HCT116 (cell line): ENCODE measurements at regions not wholly inside any gene's neighbourhood (a gene's known extent, or its start where the extent isn't known, plus 50 kb on each side); places are given as distances from the start of the nearest gene placed in this dataset.

Source experiments
- ATAC-seq: fragments of 200-7000 bp; cut with Tn5 transposase; 2 replicates; pipeline ENCODE4 v1.9.1; 2020; ENCODE audit warnings: mild to moderate bottlenecking, moderate library complexity
- BruUV-seq: library from RNA; stranded (reverse); fragments of 400-500 nt; replicated peaks from 2 replicates; lab custom pipeline; 2021; lab: Mats Ljungman, UMichigan
- CTCF ChIA-PET: fragments of 300-600 bp; sonication (Branson Sonifier 250); formaldehyde crosslinking; loops from one replicate; lab custom pipeline; 2021; ENCODE audit warnings: antibody characterized with exemption; lab: Charles Lee
- POLR2A ChIA-PET: fragments of 300-600, 350-600 bp; sonication (Branson Sonifier 250); formaldehyde crosslinking; loops from one replicate; lab custom pipeline; 2021; ENCODE audit warnings: antibody characterized with exemption; lab: Charles Lee
- RAD21 ChIA-PET, 2 experiments: fragments of 300-600 bp; sonication (Branson Sonifier 250); formaldehyde crosslinking; loops; one replicate each; lab custom pipeline; 2023; ENCODE audit warnings: low total read pairs in 2 of 2; ENCODE audit not compliant: uncharacterized antibody in 2 of 2, unreplicated experiment in 2 of 2, low non-redundant PET in 1 of 2; lab: Charles Lee
- DNase-seq: peaks from one replicate; pipeline ENCODE4 v3.0.0-alpha.2; 2010; ENCODE audit warnings: low read depth, low spot score
- H2AFZ ChIP-seq: fragments of 200-600 bp; shearing (Covaris generic), sonication (generic); 2 replicates; pipeline ENCODE4 v1.6.1; 2017; ENCODE audit warnings: low read depth, mixed run types, mixed read lengths, antibody characterized with exemption, low read length; ENCODE audit not compliant: poor library complexity, severe bottlenecking
- H3K27ac ChIP-seq: 2 replicates; pipeline ENCODE4 v1.5.1; 2012; ENCODE audit warnings: low read depth, low read length
- H3K27me3 ChIP-seq: fragments of 200-600 bp; sonication (generic); 2 replicates; pipeline ENCODE4 v1.6.1; 2016; ENCODE audit warnings: mixed run types, low read length, mixed read lengths; ENCODE audit not compliant: insufficient read depth
- H3K36me3 ChIP-seq, 2 experiments: fragments of 200-500 bp in 1 of 2; fragments of 200-600 bp in 1 of 2; sonication (Bioruptor generic) in 1 of 2; sonication (generic) in 1 of 2; 2 replicates each; pipeline versions ENCODE4 v1.5.1 to v1.6.1; 2014 to 2016; ENCODE audit warnings: low read length in 2 of 2, inconsistent platforms in 1 of 2, mixed read lengths in 1 of 2, mixed run types in 1 of 2; ENCODE audit not compliant: insufficient read depth in 2 of 2, control insufficient read depth in 1 of 2
- H3K4me1 ChIP-seq, 2 experiments: fragments of 200-600 bp in 1 of 2; sonication (generic) in 1 of 2; 2 replicates each; pipeline versions ENCODE4 v1.5.1 to v1.6.1; 2012 to 2017; ENCODE audit warnings: low read length in 2 of 2, inconsistent platforms in 1 of 2, mild to moderate bottlenecking in 1 of 2, mixed read lengths in 1 of 2, mixed run types in 1 of 2, moderate library complexity in 1 of 2; ENCODE audit not compliant: insufficient read depth in 2 of 2, control insufficient read depth in 1 of 2
- H3K4me2 ChIP-seq: fragments of 200-600 bp; sonication (generic); 2 replicates; pipeline ENCODE4 v1.6.1; 2017; ENCODE audit warnings: mixed run types, low read length, mixed read lengths
- H3K4me3 ChIP-seq, 2 experiments: fragments of 200-600 bp in 1 of 2; sonication (generic) in 1 of 2; replicated peaks in 1 of 2; 2 replicates each; pipeline ENCODE4 v1.5.1; 2011 to 2016; ENCODE audit warnings: low read length in 2 of 2, control low read depth in 1 of 2, low read depth in 1 of 2, mild to moderate bottlenecking in 1 of 2, mixed read lengths in 1 of 2, mixed run types in 1 of 2
- H3K79me2 ChIP-seq: fragments of 200-600 bp; sonication (generic); 2 replicates; pipeline ENCODE4 v1.6.1; 2017; ENCODE audit warnings: mild to moderate bottlenecking, mixed run types, low read length, moderate library complexity, mixed read lengths; ENCODE audit not compliant: insufficient read depth
- H3K9ac ChIP-seq: fragments of 200-600 bp; sonication (generic); 2 replicates; pipeline ENCODE4 v1.6.1; 2016; ENCODE audit warnings: low read length, mixed read lengths
- H3K9me2 ChIP-seq: fragments of 200-600 bp; sonication (generic), shearing (Covaris generic); 2 replicates; pipeline ENCODE4 v1.6.1; 2017; ENCODE audit warnings: mixed run types, mild to moderate bottlenecking, moderate library complexity; ENCODE audit not compliant: insufficient read depth
- H3K9me3 ChIP-seq, 2 experiments: fragments of 200-500 bp in 1 of 2; fragments of 200-600 bp in 1 of 2; sonication (Bioruptor generic) in 1 of 2; sonication (generic) in 1 of 2; 2 replicates each; pipeline ENCODE4 v1.6.1; 2014 to 2017; ENCODE audit warnings: low read length in 2 of 2, mixed read lengths in 2 of 2, inconsistent platforms in 1 of 2, low read depth in 1 of 2, mild to moderate bottlenecking in 1 of 2, mixed run types in 1 of 2, moderate library complexity in 1 of 2; ENCODE audit not compliant: control insufficient read depth in 1 of 2, insufficient read depth in 1 of 2
- H4K20me1 ChIP-seq: fragments of 200-600 bp; sonication (generic), shearing (Covaris generic); 2 replicates; pipeline ENCODE4 v1.6.1; 2017; ENCODE audit warnings: mixed run types, mild to moderate bottlenecking, moderate library complexity; ENCODE audit not compliant: insufficient read depth
- ATF3 ChIP-seq: IDR thresholded peaks from 2 replicates; pipeline ENCODE4 v1.6.1; 2012
- CBX3 ChIP-seq: IDR thresholded peaks from 2 replicates; pipeline ENCODE4 v1.6.1; 2012; ENCODE audit warnings: low read depth
- CEBPB ChIP-seq: IDR thresholded peaks from 2 replicates; pipeline ENCODE4 v1.6.1; 2012; ENCODE audit warnings: low read depth
- EGR1 ChIP-seq: IDR thresholded peaks from 2 replicates; pipeline ENCODE4 v1.6.1; 2012; ENCODE audit warnings: low read depth
- EZH2phosphoT487 ChIP-seq: fragments of 200-600 bp; IDR thresholded peaks from 2 replicates; pipeline ENCODE4 v1.6.1; 2018; ENCODE audit warnings: antibody characterized with exemption, borderline replicate concordance
- POLR2AphosphoS5 ChIP-seq: IDR thresholded peaks from 2 replicates; pipeline ENCODE4 v1.6.1; 2011; ENCODE audit warnings: mild to moderate bottlenecking, low read depth, low read length, moderate library complexity
- RAD21 ChIP-seq: IDR thresholded peaks from 2 replicates; pipeline ENCODE4 v1.6.1; 2012; ENCODE audit warnings: low read depth, mild to moderate bottlenecking
- SIN3A ChIP-seq: IDR thresholded peaks from 2 replicates; pipeline ENCODE4 v1.6.1; 2012; ENCODE audit warnings: low read depth
- SP1 ChIP-seq: IDR thresholded peaks from 2 replicates; pipeline ENCODE4 v1.6.1; 2012; ENCODE audit warnings: low read depth
- TCF7L2 ChIP-seq: IDR thresholded peaks from 2 replicates; pipeline ENCODE4 v1.7.0; 2011; ENCODE audit warnings: borderline replicate concordance, inconsistent platforms; ENCODE audit not compliant: insufficient read depth, insufficient read length; ENCODE audit errors: extremely low read depth
- YY1 ChIP-seq: IDR thresholded peaks from 2 replicates; pipeline ENCODE4 v1.6.1; 2011; ENCODE audit warnings: low read length, low read depth, moderate library complexity, mild to moderate bottlenecking; ENCODE audit not compliant: insufficient replicate concordance; ENCODE audit errors: extremely low read depth
- intact Hi-C: fragments of 100-400 bp; cut with micrococcal nuclease; formaldehyde crosslinking; loops from 2 replicates; pipeline ENCODE4 v1.10.0; 2022
- TF ChIP-seq, protein P1 (sequence below), 3 experiments: fragments of 200-600 bp in 1 of 3; sonication (generic) in 1 of 3; IDR thresholded peaks in 2 of 3; conservative IDR thresholded peaks in 1 of 3; 2 replicates each; pipeline ENCODE4 v1.5.1; 2012 to 2017; ENCODE audit warnings: low read depth in 2 of 3, low read length in 2 of 3, antibody characterized with exemption in 1 of 3, borderline replicate concordance in 1 of 3, control low read depth in 1 of 3, mild to moderate bottlenecking in 1 of 3, mixed read lengths in 1 of 3, mixed run types in 1 of 3, moderate library complexity in 1 of 3; ENCODE audit not compliant: insufficient read depth in 1 of 3
- TF ChIP-seq, protein P2 (sequence below): IDR thresholded peaks from 2 replicates; pipeline ENCODE4 v1.6.1; 2012; ENCODE audit warnings: low read depth

DNA sequence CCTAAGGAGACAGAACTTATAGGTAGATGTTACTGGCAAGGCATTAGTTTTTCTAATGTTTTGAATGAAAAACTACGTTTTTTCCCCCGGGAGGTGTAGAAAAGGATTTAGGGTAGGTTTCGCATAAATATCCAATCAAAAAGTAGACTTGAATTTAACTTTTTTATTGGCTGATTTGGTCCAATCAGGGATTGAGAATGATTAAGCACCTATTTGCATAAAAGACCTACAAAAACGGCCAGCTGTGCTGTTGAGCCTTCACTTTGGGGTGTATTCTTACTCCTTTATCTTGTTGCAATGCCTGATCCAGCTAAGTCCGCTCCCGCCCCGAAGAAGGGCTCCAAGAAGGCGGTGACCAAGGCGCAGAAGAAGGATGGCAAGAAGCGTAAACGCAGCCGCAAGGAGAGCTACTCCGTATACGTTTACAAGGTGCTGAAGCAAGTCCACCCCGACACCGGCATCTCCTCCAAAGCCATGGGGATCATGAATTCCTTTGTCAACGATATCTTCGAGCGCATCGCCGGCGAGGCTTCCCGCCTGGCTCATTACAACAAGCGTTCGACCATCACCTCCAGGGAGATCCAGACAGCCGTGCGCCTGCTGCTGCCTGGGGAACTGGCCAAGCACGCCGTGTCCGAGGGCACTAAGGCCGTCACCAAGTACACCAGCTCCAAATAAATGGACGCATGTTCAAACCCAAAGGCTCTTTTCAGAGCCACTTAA, 113.5 kb upstream of the BTN3A2 start:
- no peaks in the 10 kb centered on the region for H4K20me1 ChIP-seq

More for the DNA sequence above, 113.5 kb upstream of the BTN3A2 start:
- Histone ChIP-seq H3K27me3 (no peaks in the 10 kb centered on the region), H3K4me2 (no peak overlapping the region), H3K79me2 (no peaks in the 10 kb centered on the region), H3K27ac (no peak overlapping the region), H3K36me3 (no peaks in the 10 kb centered on the region), H3K9me3 (no peaks in the 10 kb centered on the region), H3K9me2 (no peaks in the 10 kb centered on the region)
- no TSS peak for BruUV-seq
- POLR2A ChIA-PET, result no interaction called here
- CTCF ChIA-PET, result interaction anchor here (1.0 kb wide), 1 partner anchor 9 kb away, joined by 3 read pairs; no protein-coding TSS in a partner anchor
- intact Hi-C loops, result no loop called here
- no peak for ATAC-seq
- TF ChIP-seq POLR2AphosphoS5 (no peak), EZH2phosphoT487 (no peak), CBX3 (no peak), RAD21 (no peak), TCF7L2 (no peak), SP1 (no peak), ATF3 (no peak), CEBPB (no peak), SIN3A (no peak), EGR1 (no peak), YY1 (no peak)
- TF ChIP-seq, protein P1, sequence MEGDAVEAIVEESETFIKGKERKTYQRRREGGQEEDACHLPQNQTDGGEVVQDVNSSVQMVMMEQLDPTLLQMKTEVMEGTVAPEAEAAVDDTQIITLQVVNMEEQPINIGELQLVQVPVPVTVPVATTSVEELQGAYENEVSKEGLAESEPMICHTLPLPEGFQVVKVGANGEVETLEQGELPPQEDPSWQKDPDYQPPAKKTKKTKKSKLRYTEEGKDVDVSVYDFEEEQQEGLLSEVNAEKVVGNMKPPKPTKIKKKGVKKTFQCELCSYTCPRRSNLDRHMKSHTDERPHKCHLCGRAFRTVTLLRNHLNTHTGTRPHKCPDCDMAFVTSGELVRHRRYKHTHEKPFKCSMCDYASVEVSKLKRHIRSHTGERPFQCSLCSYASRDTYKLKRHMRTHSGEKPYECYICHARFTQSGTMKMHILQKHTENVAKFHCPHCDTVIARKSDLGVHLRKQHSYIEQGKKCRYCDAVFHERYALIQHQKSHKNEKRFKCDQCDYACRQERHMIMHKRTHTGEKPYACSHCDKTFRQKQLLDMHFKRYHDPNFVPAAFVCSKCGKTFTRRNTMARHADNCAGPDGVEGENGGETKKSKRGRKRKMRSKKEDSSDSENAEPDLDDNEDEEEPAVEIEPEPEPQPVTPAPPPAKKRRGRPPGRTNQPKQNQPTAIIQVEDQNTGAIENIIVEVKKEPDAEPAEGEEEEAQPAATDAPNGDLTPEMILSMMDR (IDR thresholded peaks at IDR 0.05 in 2 of 3, conservative IDR thresholded peaks at IDR 0.05 in 1 of 3; ENCODE audit: borderline replicate concordance in 1 of 3, insufficient read depth in 1 of 3, low read depth in 2 of 3, low read length in 2 of 3), result no peak
- TF ChIP-seq, protein P2, sequence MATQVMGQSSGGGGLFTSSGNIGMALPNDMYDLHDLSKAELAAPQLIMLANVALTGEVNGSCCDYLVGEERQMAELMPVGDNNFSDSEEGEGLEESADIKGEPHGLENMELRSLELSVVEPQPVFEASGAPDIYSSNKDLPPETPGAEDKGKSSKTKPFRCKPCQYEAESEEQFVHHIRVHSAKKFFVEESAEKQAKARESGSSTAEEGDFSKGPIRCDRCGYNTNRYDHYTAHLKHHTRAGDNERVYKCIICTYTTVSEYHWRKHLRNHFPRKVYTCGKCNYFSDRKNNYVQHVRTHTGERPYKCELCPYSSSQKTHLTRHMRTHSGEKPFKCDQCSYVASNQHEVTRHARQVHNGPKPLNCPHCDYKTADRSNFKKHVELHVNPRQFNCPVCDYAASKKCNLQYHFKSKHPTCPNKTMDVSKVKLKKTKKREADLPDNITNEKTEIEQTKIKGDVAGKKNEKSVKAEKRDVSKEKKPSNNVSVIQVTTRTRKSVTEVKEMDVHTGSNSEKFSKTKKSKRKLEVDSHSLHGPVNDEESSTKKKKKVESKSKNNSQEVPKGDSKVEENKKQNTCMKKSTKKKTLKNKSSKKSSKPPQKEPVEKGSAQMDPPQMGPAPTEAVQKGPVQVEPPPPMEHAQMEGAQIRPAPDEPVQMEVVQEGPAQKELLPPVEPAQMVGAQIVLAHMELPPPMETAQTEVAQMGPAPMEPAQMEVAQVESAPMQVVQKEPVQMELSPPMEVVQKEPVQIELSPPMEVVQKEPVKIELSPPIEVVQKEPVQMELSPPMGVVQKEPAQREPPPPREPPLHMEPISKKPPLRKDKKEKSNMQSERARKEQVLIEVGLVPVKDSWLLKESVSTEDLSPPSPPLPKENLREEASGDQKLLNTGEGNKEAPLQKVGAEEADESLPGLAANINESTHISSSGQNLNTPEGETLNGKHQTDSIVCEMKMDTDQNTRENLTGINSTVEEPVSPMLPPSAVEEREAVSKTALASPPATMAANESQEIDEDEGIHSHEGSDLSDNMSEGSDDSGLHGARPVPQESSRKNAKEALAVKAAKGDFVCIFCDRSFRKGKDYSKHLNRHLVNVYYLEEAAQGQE, result no peak
- TF ChIP-seq, all 23 proteins: peak for 0
- Histone ChIP-seq H2AFZ (no peak overlapping the region), H3K4me3 (no peak overlapping the region), H3K9ac (no peak overlapping the region), H3K4me1 (no peaks in the 10 kb centered on the region)
- RAD21 ChIA-PET, result no interaction called here
- no peak for DNase-seq
